ENCODE measurements at regions not wholly inside any gene's neighbourhood (a gene's known extent, or its start where the extent isn't known, plus 50 kb on each side); places are given as distances from the start of the nearest gene placed in this dataset.
A peak's percentile ranks its signal among the peaks of the same experiment; 100 is the strongest.

- ChIA-PET POLR2A (no interaction called here), CTCF (interaction anchor here (1.4 to 3.4 kb wide), 2 partner anchors 9 to 36 kb away, joined by 3 to 13 read pairs; no protein-coding TSS in a partner anchor)
- no peak overlapping the region for H3K4me3 Mint-ChIP-seq (ENCODE audit: unreplicated experiment)
- TF ChIP-seq, protein P1, sequence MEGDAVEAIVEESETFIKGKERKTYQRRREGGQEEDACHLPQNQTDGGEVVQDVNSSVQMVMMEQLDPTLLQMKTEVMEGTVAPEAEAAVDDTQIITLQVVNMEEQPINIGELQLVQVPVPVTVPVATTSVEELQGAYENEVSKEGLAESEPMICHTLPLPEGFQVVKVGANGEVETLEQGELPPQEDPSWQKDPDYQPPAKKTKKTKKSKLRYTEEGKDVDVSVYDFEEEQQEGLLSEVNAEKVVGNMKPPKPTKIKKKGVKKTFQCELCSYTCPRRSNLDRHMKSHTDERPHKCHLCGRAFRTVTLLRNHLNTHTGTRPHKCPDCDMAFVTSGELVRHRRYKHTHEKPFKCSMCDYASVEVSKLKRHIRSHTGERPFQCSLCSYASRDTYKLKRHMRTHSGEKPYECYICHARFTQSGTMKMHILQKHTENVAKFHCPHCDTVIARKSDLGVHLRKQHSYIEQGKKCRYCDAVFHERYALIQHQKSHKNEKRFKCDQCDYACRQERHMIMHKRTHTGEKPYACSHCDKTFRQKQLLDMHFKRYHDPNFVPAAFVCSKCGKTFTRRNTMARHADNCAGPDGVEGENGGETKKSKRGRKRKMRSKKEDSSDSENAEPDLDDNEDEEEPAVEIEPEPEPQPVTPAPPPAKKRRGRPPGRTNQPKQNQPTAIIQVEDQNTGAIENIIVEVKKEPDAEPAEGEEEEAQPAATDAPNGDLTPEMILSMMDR (IDR thresholded peaks at IDR 0.05; ENCODE audit: unreplicated experiment), result no peak
- no peak for DNase-seq (ENCODE audit: unreplicated experiment)
- intact Hi-C loops (cut with micrococcal nuclease), result no loop called here
- no peaks in the 10 kb centered on the region for H3K27me3 Mint-ChIP-seq (ENCODE audit: insufficient read depth, unreplicated experiment)
- no peaks in the 10 kb centered on the region for H3K36me3 Mint-ChIP-seq (ENCODE audit: insufficient read depth, unreplicated experiment)
- no TSS peak for BruUV-seq (replicated peaks)
- H3K27ac Mint-ChIP-seq (ENCODE audit: low read depth, unreplicated experiment), result no peak overlapping the region
- no peaks in the 10 kb centered on the region for H3K9me3 Mint-ChIP-seq (ENCODE audit: unreplicated experiment)
- no peaks in the 10 kb centered on the region for H3K4me1 Mint-ChIP-seq (ENCODE audit: insufficient read depth, unreplicated experiment)
These were observed 212.4 kb upstream of the USP25 start for GRCh38 chr21:15517394-15517793.

GRCh38 chr21:15520811-15521643, 208.8 kb upstream of the USP25 start:
- no TSS peak for BruUV-seq (replicated peaks)

DNA sequence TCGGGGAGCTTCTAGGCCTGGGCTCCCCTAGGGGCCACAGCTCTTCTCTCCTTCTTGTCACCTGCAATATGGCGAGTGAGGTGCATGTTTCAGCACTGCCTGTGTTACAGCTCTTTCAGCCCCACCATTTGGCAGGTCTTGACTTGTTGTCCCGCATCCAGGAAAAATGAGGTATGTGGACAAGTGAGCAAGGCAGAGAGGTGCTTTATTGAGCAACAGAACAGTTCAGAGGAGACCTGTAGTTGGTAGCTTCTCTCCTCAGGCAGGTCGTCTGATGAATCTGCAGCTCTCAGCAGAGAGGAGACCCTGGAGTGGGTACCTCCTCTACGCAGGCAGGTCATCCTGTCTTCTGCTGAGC, 208.2 kb upstream of the USP25 start:
- Mint-ChIP-seq H3K27me3 (ENCODE audit: insufficient read depth, unreplicated experiment) (no peaks in the 10 kb centered on the region), H3K4me1 (ENCODE audit: insufficient read depth, unreplicated experiment) (no peaks in the 10 kb centered on the region), H3K27ac (ENCODE audit: low read depth, unreplicated experiment) (no peak overlapping the region), H3K9me3 (ENCODE audit: unreplicated experiment) (no peaks in the 10 kb centered on the region), H3K36me3 (ENCODE audit: insufficient read depth, unreplicated experiment) (no peaks in the 10 kb centered on the region), H3K4me3 (ENCODE audit: unreplicated experiment) (no peak overlapping the region)
- TF ChIP-seq, protein P1 (IDR thresholded peaks at IDR 0.05; ENCODE audit: unreplicated experiment), result no peak
- no TSS peak for BruUV-seq (replicated peaks)
- CTCF ChIA-PET, result interaction anchor here (0.6 to 1.5 kb wide), 6 partner anchors 10 to 1090 kb away, joined by 3 to 5 read pairs (median 4); no protein-coding TSS in a partner anchor
- POLR2A ChIA-PET, result no interaction called here
- DNase-seq (ENCODE audit: unreplicated experiment), result peak; percentile 4
- intact Hi-C loops (cut with micrococcal nuclease), result no loop called here

More at GRCh38 chr21:15520811-15521643, 208.8 kb upstream of the USP25 start:
- Mint-ChIP-seq H3K27ac (ENCODE audit: low read depth, unreplicated experiment) (no peak overlapping the region), H3K36me3 (ENCODE audit: insufficient read depth, unreplicated experiment) (no peaks in the 10 kb centered on the region), H3K4me1 (ENCODE audit: insufficient read depth, unreplicated experiment) (no peaks in the 10 kb centered on the region), H3K27me3 (ENCODE audit: insufficient read depth, unreplicated experiment) (no peaks in the 10 kb centered on the region), H3K9me3 (ENCODE audit: unreplicated experiment) (no peaks in the 10 kb centered on the region), H3K4me3 (ENCODE audit: unreplicated experiment) (no peak overlapping the region)
- TF ChIP-seq, protein P1 (IDR thresholded peaks at IDR 0.05; ENCODE audit: unreplicated experiment), result no peak
- intact Hi-C loops (cut with micrococcal nuclease), result no loop called here
- DNase-seq (ENCODE audit: unreplicated experiment), result no peak
- POLR2A ChIA-PET, result interaction anchor here (0.6 to 1.3 kb wide), 2 partner anchors 19 to 1037 kb away, joined by 3 read pairs; no protein-coding TSS in a partner anchor
- CTCF ChIA-PET, result interaction anchor here (0.6 to 1.5 kb wide), 5 partner anchors 9 to 1068 kb away, joined by 3 to 5 read pairs (median 4); no protein-coding TSS in a partner anchor

- no peaks in the 10 kb centered on the region for H3K36me3 Mint-ChIP-seq (ENCODE audit: insufficient read depth, unreplicated experiment)
- intact Hi-C loops (cut with micrococcal nuclease), result no loop called here
- DNase-seq (ENCODE audit: unreplicated experiment), result no peak
- POLR2A ChIA-PET, result interaction anchor here (0.6 kb wide), 1 partner anchor 413 kb away, joined by 3 read pairs; no protein-coding TSS in a partner anchor
- no TSS peak for BruUV-seq (replicated peaks)
- H3K9me3 Mint-ChIP-seq (ENCODE audit: unreplicated experiment), result no peaks in the 10 kb centered on the region
- H3K4me3 Mint-ChIP-seq (ENCODE audit: unreplicated experiment), result no peak overlapping the region
- TF ChIP-seq, protein P1 (IDR thresholded peaks at IDR 0.05; ENCODE audit: unreplicated experiment), result no peak
- CTCF ChIA-PET, result interaction anchor here (0.6 to 1.1 kb wide), 6 partner anchors 10 to 1091 kb away, joined by 3 to 4 read pairs (median 4); no protein-coding TSS in a partner anchor
- no peaks in the 10 kb centered on the region for H3K4me1 Mint-ChIP-seq (ENCODE audit: insufficient read depth, unreplicated experiment)
- H3K27ac Mint-ChIP-seq (ENCODE audit: low read depth, unreplicated experiment), result no peak overlapping the region
- no peaks in the 10 kb centered on the region for H3K27me3 Mint-ChIP-seq (ENCODE audit: insufficient read depth, unreplicated experiment)
These were observed 207.6 kb upstream of the USP25 start for GRCh38 chr21:15522148-15522547.

Measured in MCF 10A (cell line).